Esophagus muscularis mucosa (tissue), 3 donors: ENCODE measurements at regions not wholly inside any gene's neighbourhood (a gene's known extent, or its start where the extent isn't known, plus 50 kb on each side); places are given as distances from the start of the nearest gene placed in this dataset.

Source experiments
- CTCF ChIP-seq, 3 experiments: fragments of 200-600 bp in 2 of 3; fragments of 450-650 bp in 1 of 3; sonication (generic) in 2 of 3; IDR thresholded peaks; one replicate each; pipeline ENCODE4 v1.5.1; 2017 to 2019; ENCODE audit warnings: antibody characterized with exemption in 3 of 3, mild to moderate bottlenecking in 2 of 3, moderate library complexity in 1 of 3
- EP300 ChIP-seq: sonication (generic); formaldehyde crosslinking; IDR thresholded peaks from one replicate; pipeline ENCODE4 v1.6.1; 2017; ENCODE audit warnings: antibody characterized with exemption

GRCh38 chr13:53623146-53623545, 594.5 kb downstream of the OLFM4 start:
- no peak for TF ChIP-seq CTCF (IDR thresholded peaks at IDR 0.05)
- no peak for TF ChIP-seq EP300
